ENCODE measurements at regions not wholly inside any gene's neighbourhood (a gene's known extent, or its start where the extent isn't known, plus 50 kb on each side); places are given as distances from the start of the nearest gene placed in this dataset.

DNA sequence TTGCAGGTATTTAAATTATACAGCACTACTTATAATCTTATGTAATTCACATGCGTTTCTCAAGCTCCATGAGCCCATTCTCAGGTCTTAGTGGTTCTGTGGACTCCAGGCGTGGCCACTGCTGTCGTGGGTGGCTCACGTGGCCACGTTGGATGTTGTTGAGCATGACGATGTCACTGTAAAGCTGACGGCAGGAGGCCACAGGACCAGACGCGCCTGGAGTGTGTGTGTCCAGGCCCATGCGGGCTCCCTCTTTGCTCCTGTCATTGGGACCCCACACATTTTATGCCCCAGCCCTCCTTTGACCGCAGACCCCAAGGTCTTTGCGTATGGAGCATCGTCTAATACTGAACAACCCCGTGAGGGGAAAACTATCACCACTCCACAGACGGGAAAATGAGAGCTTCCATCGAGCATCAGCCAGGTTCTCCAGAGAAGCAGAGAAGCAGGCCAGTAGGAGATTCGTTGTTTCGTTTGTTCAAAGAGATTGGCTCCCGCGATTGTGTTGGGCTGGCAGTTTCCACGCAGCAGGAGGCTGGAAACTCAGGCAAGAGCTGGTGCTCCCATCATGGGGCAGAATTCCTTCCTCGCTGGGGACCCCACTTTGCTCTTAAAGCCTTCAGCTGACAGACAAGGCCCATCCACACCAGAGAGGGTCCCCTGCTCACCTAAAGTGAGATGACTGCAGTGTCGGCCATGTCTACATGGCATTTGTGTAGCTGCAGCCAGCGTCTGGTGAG lies 129.3 kb upstream of the SPACA7 start:
- TF ChIP-seq, protein P1, sequence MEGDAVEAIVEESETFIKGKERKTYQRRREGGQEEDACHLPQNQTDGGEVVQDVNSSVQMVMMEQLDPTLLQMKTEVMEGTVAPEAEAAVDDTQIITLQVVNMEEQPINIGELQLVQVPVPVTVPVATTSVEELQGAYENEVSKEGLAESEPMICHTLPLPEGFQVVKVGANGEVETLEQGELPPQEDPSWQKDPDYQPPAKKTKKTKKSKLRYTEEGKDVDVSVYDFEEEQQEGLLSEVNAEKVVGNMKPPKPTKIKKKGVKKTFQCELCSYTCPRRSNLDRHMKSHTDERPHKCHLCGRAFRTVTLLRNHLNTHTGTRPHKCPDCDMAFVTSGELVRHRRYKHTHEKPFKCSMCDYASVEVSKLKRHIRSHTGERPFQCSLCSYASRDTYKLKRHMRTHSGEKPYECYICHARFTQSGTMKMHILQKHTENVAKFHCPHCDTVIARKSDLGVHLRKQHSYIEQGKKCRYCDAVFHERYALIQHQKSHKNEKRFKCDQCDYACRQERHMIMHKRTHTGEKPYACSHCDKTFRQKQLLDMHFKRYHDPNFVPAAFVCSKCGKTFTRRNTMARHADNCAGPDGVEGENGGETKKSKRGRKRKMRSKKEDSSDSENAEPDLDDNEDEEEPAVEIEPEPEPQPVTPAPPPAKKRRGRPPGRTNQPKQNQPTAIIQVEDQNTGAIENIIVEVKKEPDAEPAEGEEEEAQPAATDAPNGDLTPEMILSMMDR (IDR thresholded peaks at IDR 0.05) = no peak
- no peak for TF ChIP-seq POLR2AphosphoS5 (IDR thresholded peaks at IDR 0.05)

Data from esophagus muscularis mucosa (tissue), 3 donors.